Kidney (tissue), 13 donors: ENCODE measurements at regions not wholly inside any gene's neighbourhood (a gene's known extent, or its start where the extent isn't known, plus 50 kb on each side); places are given as distances from the start of the nearest gene placed in this dataset.
A peak's percentile ranks its signal among the peaks of the same experiment; 100 is the strongest.

Source experiments
- DNase-seq, 5 donors: peaks; one replicate each; pipeline ENCODE4 v3.0.0-alpha.2; 2013 to 2020
- FAIRE-seq: peaks from 2 replicates; lab custom pipeline; 2012; peaks lifted over from hg19 to GRCh38; lab: Jason Lieb, UNC
- H3K27ac ChIP-seq, 2 donors: one replicate each; pipeline ENCODE4 v1.7.0; 2013; ENCODE audit warnings: low read depth in 2 of 2, low read length in 2 of 2, inconsistent platforms in 1 of 2
- H3K27me3 ChIP-seq: one replicate; pipeline ENCODE4 v1.7.1; 2013; ENCODE audit warnings: low read length, inconsistent platforms; ENCODE audit not compliant: control insufficient read depth, insufficient read depth
- H3K36me3 ChIP-seq, 3 donors: one replicate each; pipeline versions ENCODE4 v1.7.0 to v1.7.1; 2013; ENCODE audit warnings: low read length in 3 of 3, control low read depth in 1 of 3, inconsistent platforms in 1 of 3; ENCODE audit not compliant: insufficient read depth in 3 of 3, control insufficient read depth in 2 of 3
- H3K4me1 ChIP-seq, 3 donors: one replicate each; pipeline versions ENCODE4 v1.7.0 to v1.7.1; 2013; ENCODE audit warnings: low read length in 3 of 3, inconsistent platforms in 1 of 3, low read depth in 1 of 3; ENCODE audit not compliant: control insufficient read depth in 2 of 3, insufficient read depth in 2 of 3
- H3K4me3 ChIP-seq, 3 donors: one replicate each; pipeline versions ENCODE4 v1.7.0 to v1.8.1; 2013; ENCODE audit warnings: low read length in 3 of 3, control low read depth in 1 of 3, inconsistent platforms in 1 of 3
- H3K9ac ChIP-seq, 3 donors: one replicate each; pipeline versions ENCODE4 v1.7.0 to v1.7.1; 2013; ENCODE audit warnings: low read length in 3 of 3, control low read depth in 1 of 3, inconsistent platforms in 1 of 3
- H3K9me3 ChIP-seq, 3 donors: one replicate each; pipeline versions ENCODE4 v1.7.0 to v1.7.1; 2013; ENCODE audit warnings: low read length in 3 of 3, control low read depth in 1 of 3, inconsistent platforms in 1 of 3; ENCODE audit not compliant: control insufficient read depth in 2 of 3, insufficient read depth in 1 of 3
- intact Hi-C: fragments of 100-400 bp; cut with DNase I; formaldehyde crosslinking; loops from one replicate; pipeline ENCODE4 v1.11.1; 2022
- TF ChIP-seq, protein P1 (sequence below): IDR thresholded peaks from 3 replicates; pipeline ENCODE4 v1.5.1; 2012; ENCODE audit warnings: mild to moderate bottlenecking, moderate library complexity, borderline replicate concordance; ENCODE audit not compliant: insufficient read depth; ENCODE audit errors: extremely low read depth
- donor health status: control.
- donor health status: control.
- donor health status: control.
- donor health status: control.
- donor health status: control.
- donor health status: DM: yes; HTN: yes; CAD: no.
- donor health status: Normal renal cell carcinoma (clear cell type).

GRCh38 chr13:58827904-58828303, 1196.4 kb downstream of the PCDH17 start:
- no peaks in the 10 kb centered on the region for H3K27me3 ChIP-seq
- no peaks in the 10 kb centered on the region for H3K9me3 ChIP-seq
- TF ChIP-seq, protein P1, sequence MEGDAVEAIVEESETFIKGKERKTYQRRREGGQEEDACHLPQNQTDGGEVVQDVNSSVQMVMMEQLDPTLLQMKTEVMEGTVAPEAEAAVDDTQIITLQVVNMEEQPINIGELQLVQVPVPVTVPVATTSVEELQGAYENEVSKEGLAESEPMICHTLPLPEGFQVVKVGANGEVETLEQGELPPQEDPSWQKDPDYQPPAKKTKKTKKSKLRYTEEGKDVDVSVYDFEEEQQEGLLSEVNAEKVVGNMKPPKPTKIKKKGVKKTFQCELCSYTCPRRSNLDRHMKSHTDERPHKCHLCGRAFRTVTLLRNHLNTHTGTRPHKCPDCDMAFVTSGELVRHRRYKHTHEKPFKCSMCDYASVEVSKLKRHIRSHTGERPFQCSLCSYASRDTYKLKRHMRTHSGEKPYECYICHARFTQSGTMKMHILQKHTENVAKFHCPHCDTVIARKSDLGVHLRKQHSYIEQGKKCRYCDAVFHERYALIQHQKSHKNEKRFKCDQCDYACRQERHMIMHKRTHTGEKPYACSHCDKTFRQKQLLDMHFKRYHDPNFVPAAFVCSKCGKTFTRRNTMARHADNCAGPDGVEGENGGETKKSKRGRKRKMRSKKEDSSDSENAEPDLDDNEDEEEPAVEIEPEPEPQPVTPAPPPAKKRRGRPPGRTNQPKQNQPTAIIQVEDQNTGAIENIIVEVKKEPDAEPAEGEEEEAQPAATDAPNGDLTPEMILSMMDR, result no peak
- no peak overlapping the region for H3K4me3 ChIP-seq
- H3K9ac ChIP-seq, result no peak overlapping the region
- FAIRE-seq (no peak), DNase-seq (no peak)
- intact Hi-C loops, result no loop called here
- no peaks in the 10 kb centered on the region for H3K4me1 ChIP-seq
- no peak overlapping the region for H3K27ac ChIP-seq
- H3K36me3 ChIP-seq, result no peaks in the 10 kb centered on the region

DNA sequence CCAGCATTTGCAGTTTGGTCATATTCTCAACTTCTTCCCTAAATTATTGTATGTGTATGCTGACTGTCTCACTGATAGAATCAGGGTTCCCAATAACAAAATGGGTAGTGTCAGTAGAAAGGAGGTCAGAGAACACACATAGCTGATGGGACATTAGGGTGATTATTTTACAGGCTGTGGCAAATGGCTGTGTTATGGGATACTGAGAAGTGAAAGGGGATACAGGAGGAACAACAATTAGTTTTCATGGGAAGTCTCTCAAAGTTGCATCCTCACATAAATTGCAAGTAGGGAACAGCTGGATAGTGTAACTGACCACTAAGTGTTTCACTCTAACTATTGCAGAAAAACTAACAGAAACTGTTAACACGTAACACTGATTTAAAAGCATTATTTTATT, 1199.3 kb downstream of the PCDH17 start:
- no peaks in the 10 kb centered on the region for H3K4me1 ChIP-seq
- H3K27me3 ChIP-seq, result no peaks in the 10 kb centered on the region
- FAIRE-seq, result no peak
- H3K9me3 ChIP-seq, result no peaks in the 10 kb centered on the region
- no peak overlapping the region for H3K9ac ChIP-seq
- intact Hi-C loops, result no loop called here
- DNase-seq, result peak in 3 of 5 donors; percentile 14 to 64 (median 56)
- no peak overlapping the region for H3K27ac ChIP-seq
- no peaks in the 10 kb centered on the region for H3K36me3 ChIP-seq
- TF ChIP-seq, protein P1, result no peak
- H3K4me3 ChIP-seq, result no peak overlapping the region

DNA sequence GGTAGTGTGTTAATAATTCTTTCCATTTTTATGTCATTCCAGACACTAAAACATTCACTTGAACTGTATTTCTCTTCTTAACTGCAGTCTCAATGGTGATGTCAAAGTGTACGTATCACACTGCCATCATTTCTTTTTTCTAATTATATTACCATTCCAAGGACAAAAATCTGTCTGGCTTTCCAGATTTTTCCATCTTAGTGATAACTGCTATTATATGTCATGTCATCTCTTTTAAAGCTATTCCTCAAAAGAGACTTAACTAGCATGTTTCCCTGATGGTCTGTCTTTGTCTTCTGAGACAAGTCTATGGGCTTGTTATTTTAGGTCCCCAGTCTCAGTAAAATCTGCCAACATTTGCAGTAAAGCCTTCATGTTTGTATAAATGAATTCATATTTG, 1207.1 kb downstream of the PCDH17 start:
- Histone ChIP-seq H3K27ac (no peak overlapping the region), H3K36me3 (no peaks in the 10 kb centered on the region), H3K4me3 (no peak overlapping the region), H3K27me3 (no peaks in the 10 kb centered on the region), H3K9ac (no peak overlapping the region), H3K9me3 (no peaks in the 10 kb centered on the region), H3K4me1 (no peaks in the 10 kb centered on the region)
- TF ChIP-seq, protein P1, result no peak
- intact Hi-C loops, result no loop called here
- no peak for DNase-seq
- FAIRE-seq, result no peak

DNA sequence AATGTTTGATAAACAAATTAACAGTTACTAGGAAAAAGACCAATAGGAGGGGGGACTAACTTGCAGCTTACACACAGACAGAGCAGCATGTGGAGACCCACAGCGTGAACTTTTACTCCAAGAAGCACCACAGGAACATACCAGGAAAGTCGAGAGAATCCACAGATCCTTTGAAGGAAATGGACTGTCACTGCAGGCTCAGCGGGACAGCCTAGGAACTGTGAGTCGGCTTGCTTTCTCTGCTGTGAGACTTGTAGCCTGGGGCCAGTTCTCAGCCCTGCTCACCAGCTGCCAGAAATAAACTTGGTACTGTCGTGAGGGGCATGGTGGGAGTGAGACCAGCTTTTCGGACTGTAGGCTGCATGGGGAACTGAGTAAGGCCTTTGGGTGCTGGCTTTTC, 1211.5 kb downstream of the PCDH17 start:
- intact Hi-C loops, result no loop called here
- DNase-seq (no peak), FAIRE-seq (no peak)
- no peaks in the 10 kb centered on the region for H3K27me3 ChIP-seq
- TF ChIP-seq, protein P1, result no peak
- H3K9me3 ChIP-seq, result peaks cover 0 to 4% (median 0%) of the 10 kb centered on the region in 3 donors
- no peak overlapping the region for H3K9ac ChIP-seq
- no peak overlapping the region for H3K27ac ChIP-seq
- no peaks in the 10 kb centered on the region for H3K36me3 ChIP-seq
- H3K4me3 ChIP-seq, result no peak overlapping the region
- no peaks in the 10 kb centered on the region for H3K4me1 ChIP-seq
